Esophagus squamous epithelium (tissue), 5 donors: ENCODE measurements at regions not wholly inside any gene's neighbourhood (a gene's known extent, or its start where the extent isn't known, plus 50 kb on each side); places are given as distances from the start of the nearest gene placed in this dataset.
A peak's percentile ranks its signal among the peaks of the same experiment; 100 is the strongest.
"Not testable (repeated sequence)": the region's sequence is repeated elsewhere in the genome, so short reads cannot be mapped to it uniquely, and the experiment has no call there.

Experiments
- DNase-seq: peaks from one replicate; lab custom pipeline; 2025; lab: John Stamatoyannopoulos, UW
- H3K27ac ChIP-seq, 4 donors: fragments of 200-600 bp; sonication (generic); one replicate each; pipeline ENCODE4 v1.5.1; 2016 to 2019; ENCODE audit warnings: mild to moderate bottlenecking in 1 of 4
- H3K27me3 ChIP-seq, 4 donors: fragments of 200-600 bp; sonication (generic); 1 replicate in 3 of 4; 2 replicates in 1 of 4; pipeline versions ENCODE4 v1.5.1 to v1.6.0; 2017 to 2021; ENCODE audit warnings: antibody characterized with exemption in 1 of 4
- H3K36me3 ChIP-seq, 3 donors: fragments of 200-600 bp; sonication (generic); one replicate each; pipeline ENCODE4 v1.5.1; 2016 to 2019
- H3K4me1 ChIP-seq, 3 donors: fragments of 200-600 bp; sonication (generic); one replicate each; pipeline ENCODE4 v1.5.1; 2017 to 2019
- H3K4me3 ChIP-seq, 4 donors: fragments of 200-600 bp; sonication (generic); 1 replicate in 3 of 4; 2 replicates in 1 of 4; pipeline ENCODE4 v1.5.1; 2016 to 2019; ENCODE audit warnings: mild to moderate bottlenecking in 2 of 4, moderate library complexity in 1 of 4
- H3K9me3 ChIP-seq, 3 donors: fragments of 200-600 bp; sonication (generic); one replicate each; pipeline ENCODE4 v1.5.1; 2016 to 2019
- CTCF ChIP-seq, 6 experiments: fragments of 450-650 bp in 4 of 6; fragments of 200-600 bp in 2 of 6; sonication (generic) in 2 of 6; IDR thresholded peaks; one replicate each; pipeline ENCODE4 v1.5.1; 2016 to 2019; ENCODE audit warnings: antibody characterized with exemption in 6 of 6, mild to moderate bottlenecking in 4 of 6, moderate library complexity in 4 of 6
- POLR2A ChIP-seq, 4 donors: fragments of 450-650 bp; IDR thresholded peaks; one replicate each; pipeline ENCODE4 v1.6.1; 2017; ENCODE audit warnings: antibody characterized with exemption in 4 of 4, mild to moderate bottlenecking in 4 of 4, moderate library complexity in 3 of 4
- WGBS, 2 donors: methylation state at CpG; one replicate each; pipeline ENCODE4 v1.1.5; 2018; 5-methylcytosine and 5-hydroxymethylcytosine counted together
- intact Hi-C: fragments of 100-400 bp; cut with DNase I; formaldehyde crosslinking; loops from one replicate; pipeline ENCODE4 v1.15.0; 2022
- donor health status: DM: yes; HTN: yes; CAD: no.

GRCh38 chr11:70899616-70900015, 352.8 kb downstream of the SHANK2 start:
- H3K9me3 ChIP-seq: peaks cover 0 to 8% (median 6%) of the 10 kb centered on the region in 3 donors
- no peak overlapping the region for H3K27ac ChIP-seq
- no peak overlapping the region for H3K4me3 ChIP-seq
- WGBS, 2 donors: 88 to 100% methylated on average over 1 to 4 of the region's 6 CpGs
- no peaks in the 10 kb centered on the region for H3K36me3 ChIP-seq
- H3K27me3 ChIP-seq: no peaks in the 10 kb centered on the region
- intact Hi-C loops: no loop called here
- DNase-seq: no peak
- no peak for TF ChIP-seq CTCF (IDR thresholded peaks at IDR 0.05)
- TF ChIP-seq POLR2A (IDR thresholded peaks at IDR 0.05): no peak
- H3K4me1 ChIP-seq: no peaks in the 10 kb centered on the region

- Histone ChIP-seq H3K36me3 (no peaks in the 10 kb centered on the region), H3K27me3 (no peaks in the 10 kb centered on the region), H3K4me3 (no peak overlapping the region), H3K4me1 (no peaks in the 10 kb centered on the region), H3K27ac (peak overlapping the region in 3 of 4 donors; percentile 1 to 73 (median 38)), H3K9me3 (peaks cover 0 to 8% (median 6%) of the 10 kb centered on the region in 3 donors)
- DNase-seq: no peak
- intact Hi-C loops: no loop called here
- WGBS, 2 donors: 71 to 87% methylated on average over 4 of the region's 4 CpGs
- TF ChIP-seq POLR2A (IDR thresholded peaks at IDR 0.05): no peak
- no peak for TF ChIP-seq CTCF (IDR thresholded peaks at IDR 0.05)
These were observed 351.8 kb downstream of the SHANK2 start for GRCh38 chr11:70900540-70900939.

- no peak for DNase-seq
These were observed 350.3 kb downstream of the SHANK2 start for GRCh38 chr11:70901951-70902521.

GRCh38 chr11:70903229-70903628, 349.1 kb downstream of the SHANK2 start:
- H3K27me3 ChIP-seq, H3K4me3 ChIP-seq, H3K9me3 ChIP-seq, H3K36me3 ChIP-seq, DNase-seq, intact Hi-C loops, H3K4me1 ChIP-seq: not testable (repeated sequence)
- H3K27ac ChIP-seq: peak overlapping the region in 1 of 4 donors; percentile 54
- WGBS, 2 donors: 85% methylated on average over 6 to 7 of the region's 8 CpGs

More at GRCh38 chr11:70901951-70902521, 350.3 kb downstream of the SHANK2 start:
- Histone ChIP-seq H3K36me3 (no peaks in the 10 kb centered on the region), H3K4me1 (no peaks in the 10 kb centered on the region), H3K4me3 (no peak overlapping the region), H3K27me3 (no peaks in the 10 kb centered on the region), H3K27ac (peak overlapping the region in 3 of 4 donors; percentile 54 to 73 (median 72)), H3K9me3 (peaks cover 0 to 4% (median 3%) of the 10 kb centered on the region in 3 donors)
- 53 to 63% methylated on average over 9 to 11 of the region's 15 CpGs for WGBS, 2 donors
- TF ChIP-seq POLR2A (IDR thresholded peaks at IDR 0.05): no peak
- TF ChIP-seq CTCF (IDR thresholded peaks at IDR 0.05): no peak
- intact Hi-C loops: no loop called here

GRCh38 chr11:70906101-70906500, 346.3 kb downstream of the SHANK2 start:
- H3K9me3 ChIP-seq: no peaks in the 10 kb centered on the region
- DNase-seq: no peak
- no peak for TF ChIP-seq POLR2A (IDR thresholded peaks at IDR 0.05)
- intact Hi-C loops: no loop called here
- no peak overlapping the region for H3K4me3 ChIP-seq
- no peaks in the 10 kb centered on the region for H3K27me3 ChIP-seq
- H3K4me1 ChIP-seq: no peaks in the 10 kb centered on the region
- H3K36me3 ChIP-seq: no peaks in the 10 kb centered on the region
- H3K27ac ChIP-seq: no peak overlapping the region
- 84 to 95% methylated on average over 5 to 6 of the region's 12 CpGs for WGBS, 2 donors

- H3K36me3 ChIP-seq: no peaks in the 10 kb centered on the region
- intact Hi-C loops: no loop called here
- no peaks in the 10 kb centered on the region for H3K4me1 ChIP-seq
- no peak for DNase-seq
- H3K9me3 ChIP-seq: no peaks in the 10 kb centered on the region
- H3K27ac ChIP-seq: peak overlapping the region in 3 of 4 donors; percentile 34 to 61 (median 52)
- TF ChIP-seq CTCF (IDR thresholded peaks at IDR 0.05) (no peak), POLR2A (IDR thresholded peaks at IDR 0.05) (no peak)
- no peaks in the 10 kb centered on the region for H3K27me3 ChIP-seq
- peak overlapping the region in 1 of 4 donors; percentile 13 for H3K4me3 ChIP-seq
- WGBS, 2 donors: 52 to 80% methylated on average over 4 to 6 of the region's 9 CpGs
These were observed 344.2 kb downstream of the SHANK2 start for GRCh38 chr11:70908223-70908622.
